Lower lobe of right lung (tissue), 2 donors: ENCODE measurements at regions not wholly inside any gene's neighbourhood (a gene's known extent, or its start where the extent isn't known, plus 50 kb on each side); places are given as distances from the start of the nearest gene placed in this dataset.
"Not testable (repeated sequence)": the region's sequence is repeated elsewhere in the genome, so short reads cannot be mapped to it uniquely, and the experiment has no call there.

Experiments
- ATAC-seq, 2 donors: fragments of 200-7000 bp; cut with Tn5 transposase; one replicate each; pipeline ENCODE4 v1.9.1; 2020 to 2022; ENCODE audit warnings: mild to moderate bottlenecking in 2 of 2, moderate library complexity in 2 of 2
- DNase-seq: peaks from one replicate; pipeline ENCODE4 v3.0.0-alpha.2; 2020
- H3K27ac ChIP-seq: fragments of 200-600 bp; one replicate; pipeline ENCODE4 v1.8.0; 2022
- H3K27me3 ChIP-seq: fragments of 200-600 bp; one replicate; pipeline ENCODE4 v1.8.0; 2022; ENCODE audit warnings: low read depth
- H3K36me3 ChIP-seq: fragments of 200-600 bp; one replicate; pipeline ENCODE4 v1.8.0; 2022; ENCODE audit warnings: mild to moderate bottlenecking
- H3K4me1 ChIP-seq: fragments of 200-600 bp; one replicate; pipeline ENCODE4 v1.8.0; 2022
- H3K4me3 ChIP-seq: fragments of 200-600 bp; one replicate; pipeline ENCODE4 v1.8.0; 2022; ENCODE audit warnings: mild to moderate bottlenecking
- H3K9me3 ChIP-seq: fragments of 200-600 bp; one replicate; pipeline ENCODE4 v1.8.0; 2022
- intact Hi-C: fragments of 100-400 bp; cut with DNase I; formaldehyde crosslinking; loops from one replicate; pipeline ENCODE4 v1.11.0; 2022
- TF ChIP-seq, protein P1 (sequence below): fragments of 200-600 bp; IDR thresholded peaks from one replicate; pipeline ENCODE4 v1.8.0; 2022; ENCODE audit warnings: antibody characterized with exemption, mild to moderate bottlenecking
- donor health status: DM: no; HTN: yes; CAD: no; lungs with severe emphysema.

DNA sequence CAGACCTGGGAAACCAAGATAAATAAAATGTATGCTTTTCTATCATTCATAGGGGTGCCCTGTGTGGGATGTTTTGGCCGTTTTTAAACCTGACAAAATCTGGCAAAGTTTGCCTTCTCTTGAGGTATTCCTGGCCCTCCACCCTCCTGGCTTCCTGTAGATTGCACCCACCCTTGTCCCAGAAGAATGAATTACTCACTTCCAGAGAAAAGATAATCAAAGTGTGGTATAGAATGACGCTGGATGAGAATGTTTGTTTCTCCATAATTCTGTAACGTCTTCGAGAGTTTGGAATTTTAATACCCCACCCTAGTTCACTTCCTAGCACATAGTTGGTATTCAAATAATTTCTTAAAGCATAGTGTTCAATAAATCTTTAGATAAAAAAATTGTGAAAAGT is 519.7 kb upstream of the PFKP start:
- H3K36me3 ChIP-seq, result no peaks in the 10 kb centered on the region
- H3K27me3 ChIP-seq, result no peaks in the 10 kb centered on the region
- no peak overlapping the region for H3K4me3 ChIP-seq
- no peaks in the 10 kb centered on the region for H3K4me1 ChIP-seq
- no peaks in the 10 kb centered on the region for H3K9me3 ChIP-seq
- TF ChIP-seq, protein P1, sequence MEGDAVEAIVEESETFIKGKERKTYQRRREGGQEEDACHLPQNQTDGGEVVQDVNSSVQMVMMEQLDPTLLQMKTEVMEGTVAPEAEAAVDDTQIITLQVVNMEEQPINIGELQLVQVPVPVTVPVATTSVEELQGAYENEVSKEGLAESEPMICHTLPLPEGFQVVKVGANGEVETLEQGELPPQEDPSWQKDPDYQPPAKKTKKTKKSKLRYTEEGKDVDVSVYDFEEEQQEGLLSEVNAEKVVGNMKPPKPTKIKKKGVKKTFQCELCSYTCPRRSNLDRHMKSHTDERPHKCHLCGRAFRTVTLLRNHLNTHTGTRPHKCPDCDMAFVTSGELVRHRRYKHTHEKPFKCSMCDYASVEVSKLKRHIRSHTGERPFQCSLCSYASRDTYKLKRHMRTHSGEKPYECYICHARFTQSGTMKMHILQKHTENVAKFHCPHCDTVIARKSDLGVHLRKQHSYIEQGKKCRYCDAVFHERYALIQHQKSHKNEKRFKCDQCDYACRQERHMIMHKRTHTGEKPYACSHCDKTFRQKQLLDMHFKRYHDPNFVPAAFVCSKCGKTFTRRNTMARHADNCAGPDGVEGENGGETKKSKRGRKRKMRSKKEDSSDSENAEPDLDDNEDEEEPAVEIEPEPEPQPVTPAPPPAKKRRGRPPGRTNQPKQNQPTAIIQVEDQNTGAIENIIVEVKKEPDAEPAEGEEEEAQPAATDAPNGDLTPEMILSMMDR, result no peak
- DNase-seq, result no peak
- H3K27ac ChIP-seq, result no peak overlapping the region
- intact Hi-C loops, result no loop called here
- ATAC-seq, result no peak

DNA sequence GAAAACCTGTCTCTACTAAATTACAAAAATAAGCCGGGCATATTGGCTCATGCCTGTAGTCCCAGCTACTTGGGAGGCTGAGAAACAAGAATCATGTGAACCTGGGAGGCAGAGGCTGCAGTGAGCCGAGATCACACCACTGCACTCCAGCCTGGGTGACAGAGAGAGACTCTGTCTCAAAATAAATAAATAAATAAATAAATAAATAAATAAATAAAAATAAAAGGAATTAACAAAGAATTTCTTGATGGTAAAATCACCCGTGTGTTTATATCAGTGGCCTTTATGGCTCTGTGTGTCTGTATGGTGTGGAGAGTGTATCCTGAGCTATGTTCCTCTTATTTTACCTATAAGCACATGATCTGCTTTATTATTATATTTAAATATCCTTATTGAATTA is 520.5 kb upstream of the PFKP start:
- DNase-seq, H3K9me3 ChIP-seq, H3K27me3 ChIP-seq, intact Hi-C loops, ATAC-seq, H3K36me3 ChIP-seq, H3K4me1 ChIP-seq, H3K27ac ChIP-seq, H3K4me3 ChIP-seq: not testable (repeated sequence)

DNA sequence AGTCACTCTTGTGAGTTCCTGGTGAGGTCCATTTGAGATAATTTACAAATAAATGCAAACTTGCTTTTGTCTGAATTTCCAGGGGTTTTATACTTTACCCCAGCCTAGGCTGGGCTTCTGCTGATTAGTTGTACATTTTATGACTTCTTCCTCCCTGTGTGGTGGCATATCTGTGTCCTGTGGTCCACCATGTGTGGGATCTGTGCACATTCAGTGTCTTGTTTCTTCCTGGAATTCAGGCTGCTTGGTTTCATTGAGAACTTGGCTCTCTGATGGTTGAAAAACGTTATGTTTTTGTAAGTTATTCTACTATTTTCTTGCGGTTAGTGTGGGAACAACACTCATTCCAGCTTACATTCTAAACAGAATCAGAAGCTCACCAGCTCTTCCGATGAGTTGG is 523.4 kb upstream of the PFKP start:
- Histone ChIP-seq H3K4me1 (no peaks in the 10 kb centered on the region), H3K9me3 (no peaks in the 10 kb centered on the region)
- TF ChIP-seq, protein P1, result no peak

DNA sequence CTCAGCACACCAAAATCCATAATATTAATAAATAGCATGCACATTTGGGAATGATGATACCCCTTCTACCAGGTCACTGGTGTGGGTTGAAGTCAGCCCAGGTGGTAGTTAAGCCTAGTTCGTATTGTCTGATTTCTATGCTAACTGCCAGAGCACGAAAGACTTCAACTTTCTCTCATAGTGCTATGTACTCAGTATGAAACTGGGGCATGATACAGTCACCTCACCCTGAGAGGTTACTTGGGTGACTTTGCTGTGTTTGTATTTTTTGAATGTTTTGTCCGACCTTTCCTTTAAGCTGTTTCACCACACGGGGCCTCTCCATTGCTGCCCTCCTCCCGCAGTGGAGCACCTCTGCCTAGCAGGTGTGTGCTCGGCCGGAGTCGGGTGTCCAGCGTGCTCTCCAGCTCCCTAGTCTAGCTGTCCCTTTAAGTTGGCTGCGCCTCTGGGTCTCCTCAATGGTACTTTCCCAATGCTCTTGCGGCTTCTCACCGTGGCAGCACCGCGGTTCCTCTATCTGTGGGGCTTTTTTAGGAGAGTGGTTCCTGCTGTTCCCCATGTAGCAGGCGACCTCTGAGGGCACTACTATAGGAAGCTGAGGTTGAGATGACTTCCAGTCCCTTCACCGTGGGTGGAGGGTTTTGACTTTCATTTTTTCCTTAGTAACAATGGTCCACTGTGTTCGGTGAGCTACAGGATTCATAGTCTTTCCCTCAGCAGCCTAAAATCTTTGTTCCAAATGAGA is 524.0 kb upstream of the PFKP start:
- intact Hi-C loops, result no loop called here
- no peaks in the 10 kb centered on the region for H3K27me3 ChIP-seq
- DNase-seq (no peak), ATAC-seq (no peak)
- H3K9me3 ChIP-seq, result no peaks in the 10 kb centered on the region
- H3K4me1 ChIP-seq, result no peaks in the 10 kb centered on the region
- no peak overlapping the region for H3K27ac ChIP-seq
- TF ChIP-seq, protein P1, result no peak
- H3K36me3 ChIP-seq, result no peaks in the 10 kb centered on the region
- no peak overlapping the region for H3K4me3 ChIP-seq

More for the DNA sequence above, 523.4 kb upstream of the PFKP start:
- Histone ChIP-seq H3K27me3 (no peaks in the 10 kb centered on the region), H3K27ac (no peak overlapping the region), H3K36me3 (no peaks in the 10 kb centered on the region), H3K4me3 (no peak overlapping the region)
- no peak for DNase-seq
- no peak for ATAC-seq
- intact Hi-C loops, result no loop called here

DNA sequence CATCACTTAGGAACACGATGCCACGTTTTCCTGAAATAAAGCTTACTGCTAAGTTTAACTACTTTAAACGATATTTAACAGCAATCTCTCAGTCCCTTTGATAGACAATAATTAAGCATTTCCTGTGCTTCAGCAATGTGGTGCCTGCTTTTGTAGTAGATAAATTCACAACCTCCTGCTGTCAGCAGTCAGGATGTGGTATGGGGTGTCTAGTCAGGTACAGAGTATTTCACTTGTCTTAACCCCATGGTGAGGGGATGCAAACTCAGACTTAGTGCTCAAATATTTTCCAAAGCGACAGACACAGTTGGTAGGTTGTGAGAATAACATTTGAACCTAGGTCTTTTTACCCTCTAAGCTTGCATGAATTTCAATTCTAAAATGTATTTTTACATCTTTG is 526.2 kb upstream of the PFKP start:
- TF ChIP-seq, protein P1, result no peak
- Histone ChIP-seq H3K4me1 (no peaks in the 10 kb centered on the region), H3K27me3 (no peaks in the 10 kb centered on the region), H3K36me3 (no peaks in the 10 kb centered on the region), H3K9me3 (no peaks in the 10 kb centered on the region), H3K27ac (no peak overlapping the region), H3K4me3 (no peak overlapping the region)
- no peak for ATAC-seq
- DNase-seq, result no peak
- intact Hi-C loops, result no loop called here

DNA sequence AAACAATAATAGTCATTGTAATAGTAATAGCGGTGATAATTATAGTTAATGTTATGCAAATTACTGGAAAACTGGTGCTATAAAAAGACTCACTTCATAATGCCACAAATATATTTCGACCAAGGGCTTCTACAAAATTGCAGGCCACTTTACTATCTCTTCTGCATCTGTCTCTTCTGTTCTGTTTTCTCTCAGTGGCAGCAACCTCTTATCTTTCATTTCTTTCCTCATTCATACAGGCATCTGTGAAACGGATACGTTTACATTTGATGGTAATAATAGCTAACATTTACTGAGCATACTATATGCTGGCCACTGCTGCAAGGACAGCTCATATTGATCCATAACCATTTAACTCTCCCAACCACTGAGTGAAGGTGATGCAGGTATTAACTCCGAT is 537.4 kb upstream of the PFKP start:
- DNase-seq (no peak), ATAC-seq (no peak)
- H3K4me3 ChIP-seq, result no peak overlapping the region
- no peaks in the 10 kb centered on the region for H3K9me3 ChIP-seq
- H3K27ac ChIP-seq, result no peak overlapping the region
- H3K4me1 ChIP-seq, result no peaks in the 10 kb centered on the region
- intact Hi-C loops, result no loop called here
- TF ChIP-seq, protein P1, result no peak
- no peaks in the 10 kb centered on the region for H3K36me3 ChIP-seq
- H3K27me3 ChIP-seq, result no peaks in the 10 kb centered on the region
